Upper lobe of left lung (tissue), 6 donors: ENCODE measurements at regions not wholly inside any gene's neighbourhood (a gene's known extent, or its start where the extent isn't known, plus 50 kb on each side); places are given as distances from the start of the nearest gene placed in this dataset.

ENCODE experiments used
- ATAC-seq, 2 donors: fragments of 200-7000 bp; cut with Tn5 transposase; one replicate each; pipeline ENCODE4 v1.9.1; 2022; ENCODE audit warnings: mild to moderate bottlenecking in 2 of 2, moderate library complexity in 2 of 2; ENCODE audit not compliant: low FRiP score in 2 of 2
- DNase-seq, 2 donors: peaks; one replicate each; pipeline ENCODE4 v3.0.0-alpha.2; 2019 to 2020
- H3K27ac ChIP-seq, 4 donors: fragments of 200-600 bp; sonication (generic); one replicate each; pipeline ENCODE4 v1.5.1; 2016 to 2019
- H3K27me3 ChIP-seq, 4 donors: fragments of 200-600 bp; sonication (generic); one replicate each; pipeline ENCODE4 v1.5.1; 2017 to 2019
- H3K36me3 ChIP-seq, 4 donors: fragments of 200-600 bp; sonication (generic); one replicate each; pipeline ENCODE4 v1.5.1; 2016 to 2019
- H3K4me1 ChIP-seq, 4 donors: fragments of 200-600 bp; sonication (generic); one replicate each; pipeline ENCODE4 v1.5.1; 2018 to 2019
- H3K4me3 ChIP-seq, 4 donors: fragments of 200-600 bp; sonication (generic); one replicate each; pipeline ENCODE4 v1.5.1; 2017 to 2019; ENCODE audit warnings: mild to moderate bottlenecking in 2 of 4, moderate library complexity in 1 of 4
- H3K9me3 ChIP-seq, 4 donors: fragments of 200-600 bp; sonication (generic); one replicate each; pipeline ENCODE4 v1.5.1; 2018 to 2019
- EP300 ChIP-seq, 4 donors: sonication (generic); formaldehyde crosslinking; IDR thresholded peaks; one replicate each; pipeline ENCODE4 v1.5.1; 2017; ENCODE audit warnings: antibody characterized with exemption in 4 of 4, control low read depth in 2 of 4
- POLR2A ChIP-seq, 4 donors: fragments of 450-650 bp; IDR thresholded peaks; one replicate each; pipeline ENCODE4 v1.5.1; 2016 to 2017; ENCODE audit warnings: antibody characterized with exemption in 4 of 4, mild to moderate bottlenecking in 2 of 4
- POLR2AphosphoS5 ChIP-seq, 2 donors: sonication (generic); formaldehyde crosslinking; IDR thresholded peaks; one replicate each; pipeline ENCODE4 v1.5.1; 2017; ENCODE audit warnings: antibody characterized with exemption in 2 of 2
- WGBS, 2 donors: methylation state at CpG; one replicate each; pipeline ENCODE4 v1.1.5; 2017 to 2018; 5-methylcytosine and 5-hydroxymethylcytosine counted together
- TF ChIP-seq, protein P1 (sequence below), 6 experiments: fragments of 450-650 bp in 4 of 6; fragments of 200-600 bp in 2 of 6; sonication (generic) in 2 of 6; IDR thresholded peaks; one replicate each; pipeline ENCODE4 v1.5.1; 2016 to 2019; ENCODE audit warnings: antibody characterized with exemption in 6 of 6
- donor health status: DM: no; HTN: no; CAD: no; lungs with moderate emphysema.
- donor health status: DM: no; HTN: yes; CAD: no; lungs with severe emphysema.

DNA sequence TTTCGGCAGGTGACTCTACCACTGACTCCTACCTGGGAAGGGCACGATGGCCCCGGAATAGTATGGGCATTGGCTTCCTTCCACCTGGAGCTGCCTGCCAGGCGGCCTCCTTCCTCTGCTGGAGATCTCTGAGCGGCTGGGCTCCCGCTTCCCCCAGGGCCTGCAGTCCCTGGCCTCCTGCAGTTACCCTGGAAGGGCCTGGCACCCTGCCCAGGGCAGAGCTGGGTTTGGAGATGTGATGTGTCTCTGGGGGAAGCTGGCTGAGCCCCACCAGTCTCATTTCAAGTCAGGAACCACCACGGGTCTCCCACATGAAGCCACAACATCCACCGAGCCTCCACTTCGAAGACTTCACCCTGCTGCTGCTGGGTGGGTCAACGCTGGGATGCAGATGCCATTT lies 97.9 kb downstream of the IRF8 start:
- no peak overlapping the region for H3K4me3 ChIP-seq
- no peaks in the 10 kb centered on the region for H3K9me3 ChIP-seq
- DNase-seq: no peak
- ATAC-seq: no peak
- no peak overlapping the region for H3K27ac ChIP-seq
- no peaks in the 10 kb centered on the region for H3K4me1 ChIP-seq
- TF ChIP-seq POLR2AphosphoS5 (IDR thresholded peaks at IDR 0.05) (no peak), POLR2A (IDR thresholded peaks at IDR 0.05) (no peak), EP300 (IDR thresholded peaks at IDR 0.05) (no peak)
- TF ChIP-seq, protein P1, sequence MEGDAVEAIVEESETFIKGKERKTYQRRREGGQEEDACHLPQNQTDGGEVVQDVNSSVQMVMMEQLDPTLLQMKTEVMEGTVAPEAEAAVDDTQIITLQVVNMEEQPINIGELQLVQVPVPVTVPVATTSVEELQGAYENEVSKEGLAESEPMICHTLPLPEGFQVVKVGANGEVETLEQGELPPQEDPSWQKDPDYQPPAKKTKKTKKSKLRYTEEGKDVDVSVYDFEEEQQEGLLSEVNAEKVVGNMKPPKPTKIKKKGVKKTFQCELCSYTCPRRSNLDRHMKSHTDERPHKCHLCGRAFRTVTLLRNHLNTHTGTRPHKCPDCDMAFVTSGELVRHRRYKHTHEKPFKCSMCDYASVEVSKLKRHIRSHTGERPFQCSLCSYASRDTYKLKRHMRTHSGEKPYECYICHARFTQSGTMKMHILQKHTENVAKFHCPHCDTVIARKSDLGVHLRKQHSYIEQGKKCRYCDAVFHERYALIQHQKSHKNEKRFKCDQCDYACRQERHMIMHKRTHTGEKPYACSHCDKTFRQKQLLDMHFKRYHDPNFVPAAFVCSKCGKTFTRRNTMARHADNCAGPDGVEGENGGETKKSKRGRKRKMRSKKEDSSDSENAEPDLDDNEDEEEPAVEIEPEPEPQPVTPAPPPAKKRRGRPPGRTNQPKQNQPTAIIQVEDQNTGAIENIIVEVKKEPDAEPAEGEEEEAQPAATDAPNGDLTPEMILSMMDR (IDR thresholded peaks at IDR 0.05): no peak
- no peaks in the 10 kb centered on the region for H3K27me3 ChIP-seq
- no peaks in the 10 kb centered on the region for H3K36me3 ChIP-seq
- WGBS, 2 donors: 78 to 83% methylated on average over 10 of the region's 10 CpGs

DNA sequence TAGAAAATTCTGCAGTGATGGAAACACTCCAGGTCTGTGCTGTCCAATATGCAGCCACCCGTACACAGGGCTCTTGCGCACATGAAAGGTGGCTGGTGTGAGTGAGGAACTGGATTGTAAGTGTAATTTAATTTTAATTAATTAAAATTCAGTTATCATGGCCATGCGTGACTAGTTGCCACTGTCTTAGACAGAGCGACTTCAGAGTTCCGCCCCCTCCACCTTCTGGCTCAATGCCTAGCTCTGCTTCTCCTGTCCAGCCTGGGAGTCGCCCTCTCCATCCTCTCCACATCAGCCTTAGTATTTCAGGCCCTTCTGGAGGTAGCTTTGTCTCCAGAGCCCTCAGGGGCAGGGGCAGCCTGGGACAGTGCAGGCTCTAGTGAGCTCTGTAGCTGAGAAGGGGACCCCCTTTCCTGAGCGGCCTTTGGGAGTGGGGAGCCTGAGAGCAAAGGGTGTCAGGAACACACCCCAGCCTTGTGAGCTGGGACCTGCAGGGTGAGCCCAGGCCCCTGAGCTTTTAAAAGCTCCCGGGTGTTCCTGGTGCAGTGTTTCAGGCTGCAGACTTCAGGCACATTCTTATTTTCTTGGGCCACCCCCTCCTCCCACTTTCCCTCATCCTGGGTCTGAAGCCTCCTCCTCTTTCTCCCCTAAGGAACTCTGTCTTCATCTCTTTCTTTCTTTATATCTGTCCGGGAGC lies 99.4 kb downstream of the IRF8 start:
- DNase-seq: no peak

DNA sequence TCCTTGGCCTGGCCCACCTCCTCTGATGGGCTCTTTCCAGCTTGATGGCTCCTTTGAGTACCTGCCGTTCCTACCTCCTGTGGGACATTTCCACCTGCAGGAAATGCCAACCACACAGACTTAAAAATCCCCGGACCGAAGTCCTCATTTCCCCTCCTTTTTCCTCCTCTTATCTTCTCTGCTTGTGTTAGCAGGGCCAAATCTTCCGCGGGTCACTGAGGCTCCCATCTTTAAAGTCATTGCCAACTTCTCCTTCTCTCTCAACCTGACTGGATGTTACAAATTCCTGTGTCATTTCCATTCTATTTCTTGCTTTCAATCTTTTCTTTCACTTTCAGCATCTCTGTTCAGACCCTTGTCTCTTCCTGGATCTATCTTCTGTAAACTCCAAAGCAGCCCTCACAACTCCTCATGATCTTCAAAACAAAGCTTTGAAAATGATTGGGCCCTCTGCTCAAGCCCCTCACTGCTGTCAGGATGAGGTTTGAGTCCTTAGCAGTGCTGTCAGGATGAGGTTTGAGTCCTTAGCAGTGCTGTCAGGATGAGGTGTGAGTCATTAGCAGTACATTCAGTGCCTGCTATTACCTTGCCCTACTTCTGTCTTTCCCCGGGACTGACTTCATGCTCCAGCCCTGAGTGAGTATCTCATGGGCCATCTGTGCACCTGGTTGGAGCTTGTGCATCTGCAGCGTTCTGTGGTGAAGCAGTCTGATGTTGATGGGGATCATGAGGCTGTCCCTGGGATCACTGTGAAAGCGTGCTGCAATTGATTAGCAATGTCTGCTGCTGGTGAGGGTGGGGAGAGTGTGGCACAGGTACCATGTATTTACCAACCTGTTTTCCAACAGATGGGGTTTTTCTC lies 100.1 kb downstream of the IRF8 start:
- no peak for DNase-seq
- no peaks in the 10 kb centered on the region for H3K27me3 ChIP-seq
- no peaks in the 10 kb centered on the region for H3K9me3 ChIP-seq
- ATAC-seq: no peak
- H3K4me1 ChIP-seq: no peaks in the 10 kb centered on the region
- H3K27ac ChIP-seq: no peak overlapping the region
- 59 to 63% methylated on average over 8 of the region's 8 CpGs for WGBS, 2 donors
- H3K4me3 ChIP-seq: no peak overlapping the region
- H3K36me3 ChIP-seq: no peaks in the 10 kb centered on the region
- TF ChIP-seq EP300 (IDR thresholded peaks at IDR 0.05) (no peak), POLR2A (IDR thresholded peaks at IDR 0.05) (no peak)

More for the DNA sequence above, 99.4 kb downstream of the IRF8 start:
- 84 to 86% methylated on average over 8 to 9 of the region's 9 CpGs for WGBS, 2 donors
- Histone ChIP-seq H3K9me3 (no peaks in the 10 kb centered on the region), H3K4me1 (no peaks in the 10 kb centered on the region), H3K36me3 (no peaks in the 10 kb centered on the region), H3K27me3 (no peaks in the 10 kb centered on the region), H3K4me3 (no peak overlapping the region), H3K27ac (no peak overlapping the region)
- TF ChIP-seq EP300 (IDR thresholded peaks at IDR 0.05): no peak
- TF ChIP-seq, protein P1 (IDR thresholded peaks at IDR 0.05): no peak
- no peak for TF ChIP-seq POLR2AphosphoS5 (IDR thresholded peaks at IDR 0.05)
- TF ChIP-seq POLR2A (IDR thresholded peaks at IDR 0.05): no peak
- ATAC-seq: peak in 1 of 2 donors; percentile 35

DNA sequence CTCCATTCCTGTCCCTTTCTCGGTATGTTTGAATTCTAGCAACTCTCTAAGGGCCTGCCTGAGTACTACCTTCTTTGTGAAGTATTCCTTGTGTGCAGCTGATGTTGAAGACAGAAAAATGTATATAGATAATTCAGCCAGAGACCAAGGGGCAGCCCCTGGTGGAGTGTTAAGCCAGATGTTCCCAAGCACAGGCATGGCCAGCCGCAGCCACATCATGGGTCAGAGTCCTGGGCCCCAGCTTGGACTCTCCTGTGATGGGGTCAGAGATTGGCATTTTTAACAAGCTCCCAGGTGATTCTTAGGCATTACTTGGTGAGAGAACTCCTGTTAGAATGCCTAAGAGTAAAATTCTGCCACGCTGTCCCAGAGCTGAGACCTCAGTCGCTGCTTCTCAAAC lies 100.8 kb downstream of the IRF8 start:
- no peak for ATAC-seq

More for the DNA sequence above, 100.8 kb downstream of the IRF8 start:
- Histone ChIP-seq H3K27me3 (no peaks in the 10 kb centered on the region), H3K4me3 (no peak overlapping the region), H3K4me1 (no peaks in the 10 kb centered on the region), H3K9me3 (no peaks in the 10 kb centered on the region), H3K27ac (no peak overlapping the region), H3K36me3 (no peaks in the 10 kb centered on the region)
- DNase-seq: no peak
- no peak for TF ChIP-seq POLR2A (IDR thresholded peaks at IDR 0.05)
- TF ChIP-seq, protein P1 (IDR thresholded peaks at IDR 0.05): no peak
- TF ChIP-seq POLR2AphosphoS5 (IDR thresholded peaks at IDR 0.05): no peak
- TF ChIP-seq EP300 (IDR thresholded peaks at IDR 0.05): no peak
- 95 to 100% methylated on average over 4 of the region's 4 CpGs for WGBS, 2 donors
